Stimulated activated naive CD4-positive, alpha-beta T cell treated with Interleukin-2 at 50 U/mL for 16 hours (primary cell): ENCODE measurements at regions not wholly inside any gene's neighbourhood (a gene's known extent, or its start where the extent isn't known, plus 50 kb on each side); places are given as distances from the start of the nearest gene placed in this dataset.

Experiments used
- DNase-seq: peaks from one replicate; lab custom pipeline; 2025; lab: John Stamatoyannopoulos, UW

GRCh38 chr1:36743286-36744005 lies 260.7 kb upstream of the CSF3R start:
- no peak for DNase-seq

- DNase-seq, result no peak
These were observed 258.4 kb upstream of the CSF3R start for GRCh38 chr1:36741066-36741465.

- no peak for DNase-seq
These were observed 257.7 kb upstream of the CSF3R start for GRCh38 chr1:36740446-36740845.

DNA sequence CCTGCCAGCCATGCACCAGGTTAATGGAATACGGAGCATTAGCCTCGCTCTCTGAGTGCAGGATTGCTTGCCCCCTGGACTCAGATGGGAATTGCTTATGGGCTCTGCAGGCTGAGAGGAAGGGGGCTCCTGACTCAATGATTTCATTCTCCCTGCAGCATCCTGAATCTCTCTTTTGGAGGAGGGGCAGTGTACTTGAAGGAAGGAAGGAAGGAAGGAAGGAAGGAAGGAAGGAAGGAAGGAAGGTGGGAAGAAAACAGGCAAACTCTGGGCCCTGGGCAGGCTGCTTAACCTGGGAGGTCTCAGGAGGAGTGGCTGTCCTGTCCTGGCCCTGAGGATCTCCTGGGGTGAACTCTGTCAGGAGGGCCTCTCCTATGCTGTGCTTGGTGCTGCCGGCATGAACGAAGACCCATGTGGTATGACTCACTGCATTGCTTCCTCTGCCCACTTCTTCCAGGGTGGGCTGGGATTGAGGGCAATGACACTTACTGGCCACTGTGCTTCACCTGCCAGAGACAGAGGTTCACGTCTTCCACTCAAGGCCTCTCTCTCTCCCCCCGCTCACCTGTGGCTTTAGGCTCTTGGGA lies 257.1 kb upstream of the CSF3R start:
- DNase-seq, result no peak

DNA sequence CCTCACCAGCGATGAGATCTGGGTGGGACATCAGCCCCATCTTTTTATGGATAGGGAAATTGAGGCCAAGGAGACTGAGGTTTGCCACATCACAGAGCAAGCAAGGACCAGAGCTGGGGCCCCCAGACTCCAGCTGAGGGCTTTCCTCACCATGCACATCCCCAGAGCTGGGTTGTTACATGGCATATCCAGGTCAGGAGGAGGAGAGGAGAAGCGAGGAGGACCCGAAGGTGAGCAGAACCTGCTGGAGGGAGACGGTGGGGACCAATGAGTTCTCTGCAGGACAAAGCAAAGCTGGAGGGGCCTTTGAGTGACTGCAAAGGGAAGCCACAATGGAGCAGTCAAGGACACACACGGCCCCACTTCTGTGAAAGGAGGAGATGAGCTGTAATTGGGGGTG lies 255.5 kb upstream of the CSF3R start:
- DNase-seq, result no peak

DNA sequence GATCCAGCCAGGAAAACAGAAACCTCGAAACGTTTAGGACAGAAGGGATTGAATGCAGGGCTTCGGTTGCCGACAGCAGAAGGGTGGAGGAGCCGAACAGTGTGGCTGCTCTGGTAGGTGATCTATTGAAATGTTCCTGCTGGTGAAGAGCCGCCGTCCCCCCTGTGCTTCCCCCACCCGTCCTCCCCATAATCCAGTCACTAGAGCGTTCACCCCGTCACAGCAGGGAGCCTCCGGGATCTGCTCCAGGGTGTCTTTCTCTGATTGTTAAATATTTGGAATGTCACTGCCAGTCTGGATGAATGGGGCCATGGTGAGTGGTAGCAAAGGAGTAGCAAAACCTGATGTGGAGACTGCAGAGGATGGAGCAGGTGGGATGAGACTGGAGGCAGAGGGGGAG lies 255.1 kb upstream of the CSF3R start:
- DNase-seq, result no peak

DNA sequence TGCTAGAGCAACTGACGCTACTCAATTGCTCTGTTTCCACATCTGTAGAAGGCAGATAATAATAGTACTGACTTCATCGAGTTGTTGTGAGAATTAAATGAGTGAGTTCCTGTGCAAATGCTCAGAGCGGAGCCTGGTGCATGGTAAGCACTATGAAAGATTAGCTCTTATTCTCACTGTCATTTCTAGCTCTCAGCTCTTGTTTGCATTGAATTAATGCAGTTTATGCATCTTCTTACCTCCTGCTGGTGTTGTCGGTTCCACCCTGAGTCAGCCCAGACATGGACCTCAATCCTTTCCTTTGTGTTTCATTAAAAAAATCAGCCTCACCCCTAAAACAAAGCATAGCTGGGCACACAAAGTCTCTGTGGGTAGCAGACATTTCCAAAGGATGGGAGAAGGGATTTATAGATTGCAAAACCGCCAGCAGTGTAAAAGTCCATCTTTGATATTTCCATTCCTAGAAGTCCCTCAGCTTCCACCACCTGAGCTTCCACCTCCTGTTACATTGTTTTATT lies 254.4 kb upstream of the CSF3R start:
- DNase-seq, result no peak

- DNase-seq, result no peak
These were observed 253.4 kb upstream of the CSF3R start for GRCh38 chr1:36735939-36736730.

DNA sequence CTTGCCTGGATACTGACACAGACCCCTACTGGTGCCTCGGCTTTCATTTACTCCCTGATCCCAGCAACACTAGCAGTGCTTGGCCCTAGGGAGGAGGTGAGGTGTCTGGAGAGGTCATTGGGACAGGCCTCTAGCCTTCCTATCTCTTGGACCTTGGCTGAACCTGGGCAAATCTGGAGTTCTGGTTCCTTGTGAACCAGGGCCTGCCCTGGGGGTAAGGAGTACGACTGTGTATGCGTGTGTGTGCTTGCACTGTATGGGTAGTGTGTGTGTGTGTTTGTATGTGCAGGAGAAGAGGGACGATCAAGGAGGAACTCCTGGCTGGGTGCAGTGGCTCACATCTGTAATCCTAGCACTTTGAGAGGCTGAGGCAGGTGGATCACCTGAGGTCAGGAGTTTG lies 252.7 kb upstream of the CSF3R start:
- no peak for DNase-seq

GRCh38 chr1:36734356-36734755 lies 251.6 kb upstream of the CSF3R start:
- no peak for DNase-seq

DNA sequence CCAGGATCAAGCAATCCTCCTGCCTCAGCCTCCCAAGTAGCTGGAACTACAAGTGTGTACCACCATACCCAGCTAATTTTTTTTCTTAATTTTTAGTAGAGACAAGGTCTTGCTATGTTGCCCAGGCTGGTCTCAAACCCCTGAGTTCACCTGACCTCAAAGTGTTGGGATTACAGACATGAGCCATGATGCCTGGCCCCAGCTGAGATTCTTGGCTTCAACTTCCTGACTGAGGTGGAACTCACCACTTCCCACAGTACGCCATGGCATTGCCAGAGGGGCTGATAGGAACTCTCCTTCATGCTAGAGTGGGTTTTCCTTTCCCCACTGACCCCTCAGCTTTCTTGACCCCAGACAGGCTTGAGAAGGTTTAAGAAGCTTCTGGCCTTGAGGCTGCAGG lies 251.0 kb upstream of the CSF3R start:
- no peak for DNase-seq

GRCh38 chr1:36732015-36732356 lies 249.3 kb upstream of the CSF3R start:
- DNase-seq, result no peak

GRCh38 chr1:36731226-36732014 lies 248.7 kb upstream of the CSF3R start:
- DNase-seq, result no peak

DNA sequence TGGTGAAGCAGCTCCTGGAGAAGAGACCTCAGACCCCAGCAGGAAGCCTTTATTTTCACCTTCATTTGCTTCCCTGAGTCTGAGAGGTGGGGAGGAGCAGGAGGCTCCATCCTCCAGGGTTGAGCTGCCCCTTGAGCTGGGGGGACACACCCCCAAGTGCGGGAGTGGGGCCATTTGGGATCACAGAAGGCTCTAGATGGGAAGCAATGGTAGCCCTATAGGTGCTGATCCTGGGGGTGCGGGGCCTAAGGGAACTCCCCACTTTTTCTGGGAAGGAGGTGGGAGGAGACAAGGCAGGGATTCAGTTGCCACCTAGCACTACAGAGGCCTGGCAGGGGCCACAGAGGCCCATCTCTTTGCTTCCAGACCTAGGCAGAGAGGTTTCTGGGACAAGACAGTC lies 247.9 kb upstream of the CSF3R start:
- no peak for DNase-seq

DNA sequence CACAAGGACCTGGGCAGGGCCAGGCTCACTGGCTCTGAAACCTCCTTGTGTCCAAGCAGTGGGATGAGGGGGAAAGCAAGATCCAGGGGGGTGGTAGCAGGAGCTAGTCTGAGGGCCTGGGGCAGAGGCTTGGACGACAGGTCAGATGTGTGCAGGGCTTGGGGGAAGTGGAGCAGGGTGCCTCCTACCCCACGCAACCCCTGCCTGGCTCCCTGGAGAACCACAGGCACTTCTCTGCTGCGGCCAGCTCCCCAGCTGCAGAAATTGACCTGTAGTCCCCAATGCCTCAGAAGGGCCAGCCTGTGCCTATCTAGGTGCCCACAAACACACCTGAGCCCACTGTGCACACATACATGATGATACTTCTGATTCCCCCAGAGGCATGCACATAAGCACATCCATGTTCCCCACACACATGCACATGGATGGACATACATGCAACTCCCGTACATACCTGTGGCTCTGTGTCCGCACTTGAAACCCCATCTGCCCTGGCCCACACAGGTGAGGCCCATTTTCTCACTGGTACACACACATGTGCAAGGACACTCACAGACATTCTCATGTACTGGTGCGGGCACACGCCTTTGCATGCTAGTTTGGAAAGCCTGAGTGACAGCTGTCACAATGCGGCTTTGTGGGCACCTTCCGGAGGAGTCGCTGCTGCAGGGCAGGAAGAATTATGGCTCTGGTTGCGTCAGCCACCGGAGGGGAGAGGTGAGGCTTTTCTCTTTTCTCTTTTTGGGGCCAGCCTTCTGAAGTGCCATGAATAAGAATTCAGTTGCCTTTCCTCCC lies 247.2 kb upstream of the CSF3R start:
- DNase-seq, result no peak

- no peak for DNase-seq
These were observed 246.6 kb upstream of the CSF3R start for GRCh38 chr1:36729289-36729688.

DNA sequence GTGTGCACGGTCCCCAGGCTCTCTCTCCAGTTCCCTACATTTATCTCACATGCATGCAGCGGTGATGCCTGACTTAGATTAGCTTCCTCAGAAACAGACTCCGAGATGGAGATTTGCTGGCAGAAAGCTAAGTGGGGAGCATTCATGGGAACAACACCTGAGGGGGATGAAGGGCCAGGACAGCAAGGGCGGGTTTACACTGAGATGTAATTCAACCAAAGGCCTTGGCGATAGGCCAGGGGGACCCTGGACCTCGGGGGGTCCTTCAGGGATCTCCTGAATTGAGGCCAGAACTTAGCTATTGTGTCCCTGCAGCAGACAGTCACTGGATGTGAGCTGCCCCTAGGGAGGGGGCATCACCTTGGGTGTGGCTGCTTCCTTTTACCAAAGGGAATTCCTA lies 246.1 kb upstream of the CSF3R start:
- no peak for DNase-seq

DNA sequence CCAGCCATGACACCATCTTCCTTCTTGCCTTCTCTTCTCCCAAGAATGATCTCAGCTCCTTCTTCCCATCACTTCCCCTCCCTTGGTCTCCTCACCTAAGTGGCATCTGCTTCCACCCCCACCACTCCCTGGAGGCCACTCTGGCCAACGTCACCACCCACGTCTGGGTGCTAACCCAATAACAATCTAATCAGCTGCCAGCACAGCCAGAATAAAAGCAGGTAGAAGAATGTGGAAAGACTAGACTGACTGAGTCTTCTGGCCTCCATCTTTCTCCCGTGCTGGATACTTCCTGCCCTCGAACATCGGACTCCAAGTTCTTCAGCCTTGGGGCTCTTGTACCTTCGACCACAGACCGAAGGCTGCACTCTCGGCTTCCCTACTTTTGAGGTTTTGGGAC lies 245.3 kb upstream of the CSF3R start:
- no peak for DNase-seq

- DNase-seq, result no peak
These were observed 242.4 kb upstream of the CSF3R start for GRCh38 chr1:36725151-36725550.

GRCh38 chr1:36723813-36724212 lies 241.1 kb upstream of the CSF3R start:
- DNase-seq, result no peak

GRCh38 chr1:36722871-36723270 lies 240.2 kb upstream of the CSF3R start:
- DNase-seq, result no peak

- DNase-seq, result no peak
These were observed 238.5 kb upstream of the CSF3R start for GRCh38 chr1:36721261-36721660.
